Anterior cingulate cortex (tissue), 58 donors: ENCODE measurements at regions not wholly inside any gene's neighbourhood (a gene's known extent, or its start where the extent isn't known, plus 50 kb on each side); places are given as distances from the start of the nearest gene placed in this dataset.
"Not testable (repeated sequence)": the region's sequence is repeated elsewhere in the genome, so short reads cannot be mapped to it uniquely, and the experiment has no call there.

ENCODE experiments used
- DNase-seq, 58 donors: peaks; one replicate each; lab custom pipeline; 2025; lab: John Stamatoyannopoulos, UW

GRCh38 chr10:81367132-81367531 lies 507.9 kb upstream of the NRG3 start:
- no peak for DNase-seq

DNA sequence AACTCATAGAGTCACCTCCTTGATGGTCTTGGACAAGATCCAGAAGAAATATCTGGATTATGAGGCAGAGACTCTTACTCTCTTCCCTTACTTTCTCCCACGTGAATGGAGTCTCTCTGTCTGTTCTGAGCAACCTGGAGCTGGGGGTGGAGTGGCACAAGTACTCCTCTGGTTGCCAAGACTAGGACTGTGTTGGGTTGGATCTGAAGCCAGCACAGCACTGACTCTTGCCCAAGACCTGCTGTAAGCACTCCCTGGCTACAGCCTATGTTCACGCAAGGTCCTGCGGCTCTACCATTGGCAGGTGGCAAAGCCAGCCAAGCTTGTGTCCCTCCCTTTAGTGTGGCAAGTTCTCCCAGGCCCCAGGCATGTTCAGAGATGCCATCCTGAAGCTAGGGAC lies 488.2 kb upstream of the NRG3 start:
- DNase-seq, result no peak

DNA sequence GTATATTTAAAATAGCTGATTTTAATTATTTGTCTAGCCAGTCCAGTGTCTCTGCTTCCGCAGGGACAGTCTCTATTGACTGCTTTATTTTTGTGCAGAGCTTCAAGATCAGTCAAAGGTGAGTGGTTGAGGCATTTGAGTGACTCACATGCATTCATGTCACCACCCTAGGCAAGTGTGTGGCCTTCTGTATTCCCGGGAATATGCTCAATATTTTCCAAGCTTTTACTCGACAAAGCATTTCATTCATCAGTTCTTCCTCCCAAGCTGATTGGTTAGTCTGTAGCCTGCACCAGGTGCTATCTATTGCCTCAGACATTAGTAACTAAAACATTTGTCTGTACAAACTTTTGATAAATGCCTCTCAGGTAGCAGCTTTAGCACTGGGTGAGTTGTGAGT lies 471.5 kb upstream of the NRG3 start:
- no peak for DNase-seq

- DNase-seq, result no peak
Observed at GRCh38 chr10:81405399-81405798, 469.6 kb upstream of the NRG3 start.

GRCh38 chr10:81414038-81414437 lies 461.0 kb upstream of the NRG3 start:
- DNase-seq, result no peak

DNA sequence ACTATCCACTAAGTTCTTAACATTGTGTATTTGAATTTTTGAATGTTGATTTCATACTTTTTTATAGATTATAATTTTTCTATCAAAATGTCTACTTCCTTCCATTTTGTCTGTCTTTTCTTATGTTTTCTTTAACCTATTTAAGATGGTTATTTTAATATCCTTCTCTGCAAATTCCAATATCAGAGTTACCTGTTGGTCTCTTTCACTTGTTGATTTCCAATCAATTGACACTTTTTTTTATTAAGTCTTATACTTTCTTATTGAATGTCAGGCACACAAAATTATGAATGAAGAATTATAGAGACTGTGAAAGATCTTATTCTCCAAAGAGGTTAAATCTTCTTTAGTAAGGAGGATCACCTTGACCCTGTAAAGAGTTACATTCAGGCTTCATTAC lies 448.3 kb upstream of the NRG3 start:
- no peak for DNase-seq

- DNase-seq, result no peak
Observed at GRCh38 chr10:81428456-81429134, 446.4 kb upstream of the NRG3 start.

GRCh38 chr10:81439445-81439844 lies 435.5 kb upstream of the NRG3 start:
- no peak for DNase-seq

GRCh38 chr10:81441624-81442023 lies 433.4 kb upstream of the NRG3 start:
- not testable (repeated sequence) for DNase-seq

- no peak for DNase-seq
Observed at GRCh38 chr10:81444242-81444929, 430.6 kb upstream of the NRG3 start.

GRCh38 chr10:81450651-81451050 lies 424.3 kb upstream of the NRG3 start:
- DNase-seq, result no peak

GRCh38 chr10:81472927-81473470 lies 402.0 kb upstream of the NRG3 start:
- no peak for DNase-seq

DNA sequence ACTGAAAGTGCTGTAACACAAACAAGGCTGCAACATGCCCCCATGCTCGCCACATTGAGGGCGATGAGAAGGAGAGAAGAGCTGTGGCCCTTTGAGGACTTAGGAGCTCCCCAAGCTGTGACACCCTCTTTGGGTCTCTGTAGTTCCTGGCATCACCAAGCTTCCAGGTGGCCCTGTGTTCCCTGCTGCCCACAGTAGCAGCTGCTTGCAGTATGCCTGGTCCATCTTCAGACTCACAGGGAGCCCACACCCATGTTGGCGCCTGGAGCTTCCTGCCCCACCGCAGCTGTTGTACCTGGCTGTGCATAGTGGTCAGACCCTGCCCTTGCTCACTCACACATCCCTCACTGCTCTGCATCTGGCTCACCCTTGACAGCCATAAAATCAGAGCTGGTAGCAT lies 401.2 kb upstream of the NRG3 start:
- no peak for DNase-seq

DNA sequence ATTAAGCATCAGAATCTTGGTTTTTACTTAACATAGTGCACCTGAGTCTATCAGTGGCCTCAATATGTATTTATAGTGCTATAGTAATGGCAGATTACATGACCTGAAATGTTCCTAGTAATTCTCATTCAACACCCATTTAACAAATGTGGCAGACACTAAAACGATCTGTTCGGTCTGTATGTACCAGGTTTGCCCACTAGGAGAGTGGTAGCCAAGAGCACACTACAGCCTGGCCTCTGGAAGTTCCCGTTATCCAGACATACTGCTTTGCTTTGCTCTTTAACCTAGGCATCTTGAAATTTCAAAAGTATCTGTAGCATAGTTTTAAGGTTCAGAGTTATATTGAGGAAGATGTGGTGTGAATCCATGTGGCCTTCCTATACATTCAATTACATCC lies 395.7 kb upstream of the NRG3 start:
- no peak for DNase-seq

GRCh38 chr10:81496626-81497025 lies 378.4 kb upstream of the NRG3 start:
- DNase-seq, result no peak

DNA sequence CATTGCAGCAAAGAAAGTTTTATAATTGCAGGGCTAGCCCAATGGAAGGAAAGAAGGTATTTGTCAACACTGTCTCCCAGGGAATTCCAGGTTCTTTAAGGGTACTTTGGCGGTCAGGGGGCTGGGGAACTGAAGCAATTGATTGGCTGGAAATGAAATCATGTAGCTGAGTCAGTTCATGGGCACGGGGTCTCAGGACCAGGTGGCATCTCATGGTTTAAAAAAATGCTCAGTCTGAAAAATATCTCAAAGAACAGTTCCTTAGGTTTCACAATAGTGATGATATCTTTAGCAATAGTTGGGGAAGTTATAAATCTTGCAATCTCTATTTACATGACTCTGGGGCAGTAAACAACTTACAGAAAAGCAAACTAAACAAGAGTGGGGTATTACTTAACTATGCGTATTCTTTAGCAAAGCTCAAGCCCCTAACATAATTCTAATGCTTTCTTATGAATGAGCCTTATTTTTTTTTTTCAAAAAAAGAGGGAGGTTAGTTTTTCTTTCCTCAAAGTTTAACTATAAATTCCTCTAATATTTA lies 376.9 kb upstream of the NRG3 start:
- DNase-seq, result no peak

DNA sequence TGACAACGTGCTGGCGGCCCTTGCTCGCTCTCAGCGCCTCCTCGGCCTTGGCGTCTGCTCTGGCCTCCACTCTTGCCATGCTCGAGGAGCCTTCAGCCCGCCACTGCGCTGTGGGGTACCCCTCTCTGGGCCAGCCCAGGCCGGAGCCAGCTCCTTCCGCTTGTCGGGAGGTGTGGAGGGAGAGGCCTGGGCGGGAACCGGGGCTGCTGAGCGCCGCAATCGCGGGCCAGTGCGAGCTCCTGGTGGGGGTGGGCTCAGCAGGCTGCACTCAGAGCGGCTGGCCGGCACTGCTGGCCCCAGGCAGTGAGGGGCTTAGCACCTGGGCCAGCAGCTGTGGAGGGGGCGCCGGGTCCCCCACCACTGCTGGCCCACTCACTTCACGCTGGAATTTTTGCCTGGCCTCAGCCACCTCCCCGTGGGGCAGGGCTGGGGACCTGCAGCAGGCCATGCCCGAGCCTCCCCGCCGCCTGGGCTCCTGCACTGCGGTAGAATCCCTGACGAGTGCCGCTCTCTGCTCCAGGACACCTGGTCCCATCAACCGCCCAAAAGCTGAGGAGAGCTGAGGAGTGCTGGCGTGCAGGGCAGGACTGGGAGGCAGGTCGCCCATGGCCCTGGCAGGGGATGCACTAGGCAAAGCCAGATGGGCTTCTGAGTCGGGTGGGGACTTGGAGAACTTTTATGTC lies 372.2 kb upstream of the NRG3 start:
- no peak for DNase-seq

- DNase-seq, result not testable (repeated sequence)
Observed at GRCh38 chr10:81505777-81506176, 369.2 kb upstream of the NRG3 start.

- DNase-seq, result no peak
Observed at GRCh38 chr10:81514811-81515210, 360.2 kb upstream of the NRG3 start.

GRCh38 chr10:81520688-81521087 lies 354.3 kb upstream of the NRG3 start:
- DNase-seq, result no peak

DNA sequence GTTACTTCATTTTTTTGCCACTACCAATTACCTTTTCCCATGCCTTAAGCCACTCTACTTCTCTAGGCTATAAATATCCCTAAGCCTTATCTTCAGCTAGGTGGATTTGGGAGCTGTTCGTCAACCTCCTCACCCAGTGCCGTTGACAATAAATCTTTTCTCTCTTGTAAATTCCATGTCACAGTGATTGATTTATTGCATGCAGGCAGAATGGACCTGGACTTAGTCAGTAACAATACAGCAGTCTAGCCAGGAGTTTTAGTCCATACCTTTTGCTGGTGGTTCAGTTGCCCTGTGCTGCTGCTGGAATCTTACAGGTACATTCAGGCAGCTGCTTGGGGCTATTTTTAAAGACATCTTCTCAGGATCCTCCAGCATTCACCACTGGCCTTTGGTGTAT lies 350.5 kb upstream of the NRG3 start:
- DNase-seq, result no peak
